IMR-90 (cell line): ENCODE measurements at regions not wholly inside any gene's neighbourhood (a gene's known extent, or its start where the extent isn't known, plus 50 kb on each side); places are given as distances from the start of the nearest gene placed in this dataset.

Experiments
- ATAC-seq: fragments of 200-7000 bp; cut with Tn5 transposase; 2 replicates; pipeline ENCODE4 v1.9.1; 2020; ENCODE audit warnings: low read depth, mild to moderate bottlenecking, moderate library complexity
- BruUV-seq: library from RNA; stranded (reverse); fragments of 400-500 nt; replicated peaks from 2 replicates; lab custom pipeline; 2021; lab: Mats Ljungman, UMichigan
- CTCF ChIA-PET: fragments of 300-600 bp; formaldehyde crosslinking; extraction: SDS; loops from one replicate; lab custom pipeline; 2021; ENCODE audit warnings: antibody characterized with exemption; lab: Yijun Ruan, JAX
- POLR2A ChIA-PET: fragments of 300-600 bp; sonication (Branson Sonifier 250); formaldehyde crosslinking; loops from one replicate; lab custom pipeline; 2022; ENCODE audit warnings: antibody characterized with exemption; ENCODE audit not compliant: unreplicated experiment; lab: Charles Lee
- DNase-seq: peaks from one replicate; pipeline ENCODE4 v3.0.0; 2013
- H2AFZ ChIP-seq: replicated peaks from 2 replicates; pipeline ENCODE3; 2013; ENCODE audit warnings: low read length, mild to moderate bottlenecking; ENCODE audit not compliant: poor library complexity
- H2AK5ac ChIP-seq: 2 replicates; pipeline ENCODE4 v1.6.1; 2013; ENCODE audit warnings: low read depth, low read length, inconsistent platforms
- H2AK9ac ChIP-seq: replicated peaks from 2 replicates; pipeline ENCODE3; 2013; ENCODE audit warnings: mild to moderate bottlenecking, low read depth, low read length, moderate library complexity; ENCODE audit not compliant: poor library complexity
- H2BK120ac ChIP-seq: 2 replicates; pipeline ENCODE4 v1.6.1; 2013; ENCODE audit warnings: low read depth, low read length, inconsistent platforms
- H2BK15ac ChIP-seq: 3 replicates; pipeline ENCODE4 v1.6.1; 2013; ENCODE audit warnings: low read depth, low read length, inconsistent platforms
- H2BK20ac ChIP-seq: 2 replicates; pipeline ENCODE4 v1.6.1; 2013; ENCODE audit warnings: low read depth, mild to moderate bottlenecking, inconsistent platforms, low read length, moderate library complexity
- H2BK5ac ChIP-seq: 2 replicates; pipeline ENCODE4 v1.6.1; 2013; ENCODE audit warnings: mild to moderate bottlenecking, low read depth, low read length, inconsistent platforms; ENCODE audit not compliant: poor library complexity, severe bottlenecking
- H3K14ac ChIP-seq: replicated peaks from 2 replicates; pipeline ENCODE4 v1.6.1; 2013; ENCODE audit warnings: low read depth, low read length, inconsistent platforms
- H3K18ac ChIP-seq: 2 replicates; pipeline ENCODE4 v1.6.1; 2013; ENCODE audit warnings: low read depth, low read length, control low read depth
- H3K23ac ChIP-seq: 2 replicates; pipeline ENCODE4 v1.6.1; 2013; ENCODE audit warnings: low read depth, low read length, inconsistent platforms
- H3K27ac ChIP-seq: 2 replicates; pipeline ENCODE4 v1.5.1; 2013; ENCODE audit warnings: mild to moderate bottlenecking, control low read depth, low read length; ENCODE audit not compliant: insufficient read depth
- H3K27me3 ChIP-seq: 2 replicates; pipeline ENCODE4 v1.6.1; 2013; ENCODE audit warnings: low read length; ENCODE audit not compliant: control insufficient read depth, insufficient read depth
- H3K36me3 ChIP-seq: 2 replicates; pipeline ENCODE4 v1.6.1; 2013; ENCODE audit warnings: low read length, mixed read lengths; ENCODE audit not compliant: control insufficient read depth, insufficient read depth
- H3K4ac ChIP-seq: 2 replicates; pipeline ENCODE4 v1.6.1; 2013; ENCODE audit warnings: low read depth, low read length, inconsistent platforms
- H3K4me1 ChIP-seq: 2 replicates; pipeline ENCODE4 v1.6.1; 2013; ENCODE audit warnings: low read length, mixed read lengths; ENCODE audit not compliant: control insufficient read depth, insufficient read depth
- H3K4me2 ChIP-seq: 2 replicates; pipeline ENCODE4 v1.6.1; 2013; ENCODE audit warnings: low read depth, mild to moderate bottlenecking, control low read depth, low read length, moderate library complexity
- H3K4me3 ChIP-seq: 2 replicates; pipeline ENCODE4 v1.5.1; 2013; ENCODE audit warnings: low read depth, mild to moderate bottlenecking, control low read depth, low read length, moderate library complexity; ENCODE audit not compliant: insufficient read depth
- H3K56ac ChIP-seq: 2 replicates; pipeline ENCODE4 v1.6.1; 2013; ENCODE audit warnings: low read length, inconsistent platforms; ENCODE audit not compliant: insufficient read depth; ENCODE audit errors: extremely low read depth
- H3K79me1 ChIP-seq, 2 experiments: 2 replicates each; pipeline ENCODE4 v1.6.1; 2013; ENCODE audit warnings: low read length in 2 of 2, inconsistent platforms in 1 of 2, low read depth in 1 of 2
- H3K9ac ChIP-seq: 2 replicates; pipeline ENCODE4 v1.6.1; 2013; ENCODE audit warnings: low read depth, low read length, control low read depth
- H3K9me1 ChIP-seq: 2 replicates; pipeline ENCODE4 v1.6.1; 2013; ENCODE audit warnings: low read length, inconsistent platforms; ENCODE audit not compliant: insufficient read depth
- H3K9me3 ChIP-seq: 2 replicates; pipeline ENCODE4 v1.6.1; 2013; ENCODE audit warnings: low read length; ENCODE audit not compliant: control insufficient read depth, insufficient read depth
- H4K20me1 ChIP-seq: 2 replicates; pipeline ENCODE4 v1.6.1; 2013; ENCODE audit warnings: low read length, inconsistent platforms; ENCODE audit not compliant: insufficient read depth
- H4K5ac ChIP-seq: 2 replicates; pipeline ENCODE4 v1.6.1; 2013; ENCODE audit warnings: mild to moderate bottlenecking, low read depth, low read length, control low read depth
- H4K8ac ChIP-seq, 2 experiments: 2 replicates each; pipeline ENCODE4 v1.6.1; 2013; ENCODE audit warnings: low read depth in 2 of 2, low read length in 2 of 2, control low read depth in 1 of 2, inconsistent platforms in 1 of 2
- H4K91ac ChIP-seq: 2 replicates; pipeline ENCODE4 v1.6.1; 2013; ENCODE audit warnings: low read depth, low read length, inconsistent platforms; ENCODE audit not compliant: insufficient read depth
- BHLHE40 ChIP-seq: fragments of 150-350 bp; IDR thresholded peaks from 2 replicates; pipeline ENCODE4 v1.6.1; 2016; ENCODE audit warnings: mild to moderate bottlenecking, low read depth, low read length
- CEBPB ChIP-seq: IDR thresholded peaks from 2 replicates; pipeline ENCODE4 v1.6.1; 2012; ENCODE audit warnings: low read depth, low read length, improper control_type of control experiment
- CTCF ChIP-seq: conservative IDR thresholded peaks from 2 replicates; pipeline ENCODE4 v1.5.1; 2012; ENCODE audit warnings: mild to moderate bottlenecking, low read depth, low read length, improper control_type of control experiment
- ELK1 ChIP-seq: fragments of 150-350 bp; IDR thresholded peaks from 2 replicates; pipeline ENCODE4 v1.6.1; 2016; ENCODE audit warnings: low read depth, mild to moderate bottlenecking, low read length, moderate library complexity, borderline replicate concordance
- FOS ChIP-seq: fragments of 150-350 bp; IDR thresholded peaks from 2 replicates; pipeline ENCODE4 v1.6.1; 2016; ENCODE audit warnings: low read depth, low read length
- MAFK ChIP-seq: IDR thresholded peaks from 2 replicates; pipeline ENCODE4 v1.6.1; 2012; ENCODE audit warnings: low read depth, low read length, improper control_type of control experiment
- MXI1 ChIP-seq: IDR thresholded peaks from 2 replicates; pipeline ENCODE4 v1.6.1; 2012; ENCODE audit warnings: low read depth, mild to moderate bottlenecking, low read length, moderate library complexity, borderline replicate concordance
- POLR2A ChIP-seq: IDR thresholded peaks from 2 replicates; pipeline ENCODE4 v1.6.1; 2012; ENCODE audit warnings: mild to moderate bottlenecking, low read depth, low read length
- RCOR1 ChIP-seq: IDR thresholded peaks from 2 replicates; pipeline ENCODE4 v1.6.1; 2012; ENCODE audit warnings: mild to moderate bottlenecking, low read length, improper control_type of control experiment; ENCODE audit not compliant: insufficient replicate concordance
- USF2 ChIP-seq: fragments of 150-350 bp; IDR thresholded peaks from 2 replicates; pipeline ENCODE4 v1.6.1; 2017; ENCODE audit warnings: mild to moderate bottlenecking, antibody characterized with exemption, low read length, low read depth
- WGBS, 2 experiments: methylation state at CpG; one replicate each; pipeline versions ENCODE4 v1.1.5 to v1.1.7; 2013; ENCODE audit warnings: missing lambda C conversion rate in 2 of 2; ENCODE audit not compliant: insufficient read length in 1 of 2; ENCODE audit errors: extremely low coverage in 2 of 2; 5-methylcytosine and 5-hydroxymethylcytosine counted together
- dilution Hi-C: fragments of 300-500 bp; cut with HindIII; formaldehyde crosslinking; loops from one replicate; pipeline ENCODE4 v1.14.3; 2018; ENCODE audit warnings: low sequenced_read_pairs; ENCODE audit not compliant: unreplicated experiment
- in situ Hi-C: fragments of 300-500 bp; cut with MboI; formaldehyde crosslinking; loops from 3 replicates; pipeline ENCODE4 v1.14.3; 2019; ENCODE audit warnings: low sequenced_read_pairs, inconsistent platforms, mixed read lengths
- intact Hi-C: fragments of 100-400 bp; cut with micrococcal nuclease; formaldehyde crosslinking; loops from 2 replicates; pipeline ENCODE4 v1.10.0; 2022

GRCh38 chr2:64356906-64357305 is 97.1 kb upstream of the LGALSL start:
- Histone ChIP-seq H4K5ac (no peak overlapping the region), H4K8ac (no peak overlapping the region), H3K14ac (no peak overlapping the region), H3K27ac (no peak overlapping the region), H4K91ac (no peak overlapping the region), H2BK15ac (no peak overlapping the region), H2AK9ac (no peak overlapping the region), H3K9me3 (peaks cover 3% of the 10 kb centered on the region; the same call in 1 of the 2 replicates), H3K9ac (no peak overlapping the region), H3K4me2 (no peak overlapping the region), H4K20me1 (0 out of 2 replicates have a peak, but pooled peaks cover 4% of the 10 kb centered on the region), H3K23ac (no peak overlapping the region), H3K36me3 (no peaks in the 10 kb centered on the region), H2BK120ac (no peak overlapping the region), H2AFZ (no peak overlapping the region), H3K18ac (no peak overlapping the region), H3K9me1 (no peaks in the 10 kb centered on the region), H2AK5ac (no peak overlapping the region), H3K4me3 (no peak overlapping the region), H3K79me1 (no peaks in the 10 kb centered on the region), H2BK20ac (no peak overlapping the region), H3K4me1 (peaks cover 6% of the 10 kb centered on the region; the same call in 1 of the 2 replicates), H3K27me3 (peaks cover 31% of the 10 kb centered on the region), H3K4ac (no peak overlapping the region), H2BK5ac (no peak overlapping the region), H3K56ac (no peak overlapping the region)
- dilution Hi-C loops = no loop called here
- no peak for ATAC-seq
- CTCF ChIA-PET = no interaction called here
- no peak for TF ChIP-seq POLR2A
- no peak for TF ChIP-seq CEBPB
- TF ChIP-seq ELK1 = no peak
- TF ChIP-seq MXI1 = no peak
- no peak for TF ChIP-seq RCOR1
- no peak for TF ChIP-seq CTCF
- no peak for TF ChIP-seq USF2
- TF ChIP-seq BHLHE40 = no peak
- TF ChIP-seq MAFK = no peak
- no peak for TF ChIP-seq FOS
- no TSS peak for BruUV-seq
- intact Hi-C loops = no loop called here
- WGBS, 2 experiments = 71% methylated on average over 2 of the region's 2 CpGs; no CpG with 5 or more reads in 1 of the 2 experiments
- DNase-seq = no peak
- in situ Hi-C loops = no loop called here
- POLR2A ChIA-PET = no interaction called here
